Putamen (tissue), 1 donor: ENCODE measurements at regions not wholly inside any gene's neighbourhood (a gene's known extent, or its start where the extent isn't known, plus 50 kb on each side); places are given as distances from the start of the nearest gene placed in this dataset.
"Not testable (repeated sequence)": the region's sequence is repeated elsewhere in the genome, so short reads cannot be mapped to it uniquely, and the experiment has no call there.

Source experiments
- DNase-seq: peaks from one replicate; pipeline ENCODE4 v3.0.0-alpha.2; 2016; ENCODE audit warnings: low spot score

DNA sequence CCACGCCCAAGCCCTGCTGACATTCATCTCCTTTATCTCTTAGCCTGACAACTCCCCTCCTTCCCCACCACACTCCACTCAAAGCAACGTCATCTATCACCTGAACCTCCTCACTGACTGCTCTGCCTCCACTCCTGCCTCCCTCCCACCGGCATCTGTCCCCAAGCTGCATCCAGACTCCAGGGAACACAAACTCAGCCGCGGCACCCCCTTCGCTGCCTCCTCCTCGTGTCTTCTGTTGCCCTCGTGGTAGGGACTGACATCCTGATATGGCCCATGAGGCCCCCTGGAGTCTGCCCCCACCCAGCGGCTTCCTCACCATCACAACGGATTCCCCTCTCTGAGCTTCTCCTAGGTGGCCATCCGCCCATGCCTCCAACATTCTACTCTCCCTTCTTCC is 101.0 kb upstream of the TAS2R1 start:
- no peak for DNase-seq

DNA sequence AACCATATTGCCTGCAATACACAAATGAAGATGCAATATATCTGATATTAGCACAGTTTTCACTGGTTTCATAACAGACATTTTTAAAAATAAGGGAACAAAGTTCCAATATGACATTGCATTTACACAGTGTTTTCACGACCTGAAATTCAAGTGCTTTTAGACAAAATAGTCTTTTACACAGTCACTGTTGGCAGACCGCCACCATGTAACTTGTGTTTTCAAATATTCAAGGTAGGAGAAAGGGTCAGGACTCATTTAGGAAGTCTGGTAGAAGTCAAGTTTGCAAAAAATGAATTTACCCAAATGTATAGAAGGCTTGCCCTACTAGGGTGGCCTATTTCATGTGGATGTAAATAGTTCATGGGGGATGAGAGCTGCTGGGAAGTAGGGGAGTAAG is 98.1 kb upstream of the TAS2R1 start:
- no peak for DNase-seq

DNA sequence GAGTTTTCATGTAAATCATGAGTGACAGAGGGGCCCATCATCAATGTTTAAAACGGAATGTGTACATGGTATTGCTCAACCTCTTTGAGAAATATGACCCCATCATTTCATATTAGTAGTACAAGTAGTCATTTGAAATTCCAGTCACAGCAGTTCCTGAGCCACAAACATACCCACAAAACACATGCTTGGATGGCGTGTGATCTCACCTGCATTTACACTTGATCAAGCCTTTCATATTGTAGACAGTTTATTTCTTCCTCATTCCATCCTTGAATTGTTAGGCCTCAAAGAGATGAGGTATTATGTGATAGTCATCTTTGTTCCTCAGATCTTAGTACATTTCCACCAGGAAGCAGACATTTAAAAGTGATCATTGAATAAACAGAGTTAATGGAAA is 96.8 kb upstream of the TAS2R1 start:
- DNase-seq, result no peak

DNA sequence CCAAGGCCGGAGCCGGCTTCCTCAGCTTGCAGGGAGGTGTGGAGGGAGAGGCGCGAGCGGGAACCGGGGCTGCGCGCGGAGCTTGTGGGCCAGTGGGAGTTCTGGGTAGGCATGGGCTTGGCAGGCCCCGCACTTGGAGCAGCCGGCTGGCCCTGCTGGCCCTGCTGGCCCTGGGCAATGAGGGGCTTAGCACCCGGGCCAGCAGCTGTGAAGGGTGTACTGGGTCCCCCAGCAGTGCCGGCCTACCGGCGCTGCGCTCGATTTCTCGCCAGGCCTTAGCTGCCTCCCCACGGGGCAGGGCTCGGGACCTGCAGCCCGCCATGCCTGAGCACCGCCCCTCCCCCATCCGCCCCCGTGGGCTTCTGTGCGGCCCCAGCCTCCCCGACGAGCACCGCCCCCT is 95.1 kb upstream of the TAS2R1 start:
- not testable (repeated sequence) for DNase-seq

DNA sequence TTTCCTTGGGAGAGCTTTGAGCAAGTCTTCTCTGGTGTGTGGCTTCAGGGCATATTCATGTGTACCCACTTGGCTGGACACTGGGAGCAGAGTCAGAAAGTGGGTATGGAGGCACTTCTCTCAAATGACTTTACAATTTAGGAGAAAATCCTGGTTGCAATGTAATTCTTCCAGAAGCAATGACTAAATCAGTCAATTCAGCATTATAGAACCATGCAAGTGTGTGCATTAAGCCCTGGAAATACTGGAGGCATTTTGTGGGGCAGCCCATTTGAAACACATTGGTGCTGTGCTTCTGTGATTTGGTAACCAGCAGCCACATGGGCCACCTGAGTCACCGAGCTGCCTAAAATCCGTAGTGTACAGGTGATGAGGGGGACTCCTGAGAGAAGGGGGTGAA is 94.6 kb upstream of the TAS2R1 start:
- DNase-seq, result no peak

DNA sequence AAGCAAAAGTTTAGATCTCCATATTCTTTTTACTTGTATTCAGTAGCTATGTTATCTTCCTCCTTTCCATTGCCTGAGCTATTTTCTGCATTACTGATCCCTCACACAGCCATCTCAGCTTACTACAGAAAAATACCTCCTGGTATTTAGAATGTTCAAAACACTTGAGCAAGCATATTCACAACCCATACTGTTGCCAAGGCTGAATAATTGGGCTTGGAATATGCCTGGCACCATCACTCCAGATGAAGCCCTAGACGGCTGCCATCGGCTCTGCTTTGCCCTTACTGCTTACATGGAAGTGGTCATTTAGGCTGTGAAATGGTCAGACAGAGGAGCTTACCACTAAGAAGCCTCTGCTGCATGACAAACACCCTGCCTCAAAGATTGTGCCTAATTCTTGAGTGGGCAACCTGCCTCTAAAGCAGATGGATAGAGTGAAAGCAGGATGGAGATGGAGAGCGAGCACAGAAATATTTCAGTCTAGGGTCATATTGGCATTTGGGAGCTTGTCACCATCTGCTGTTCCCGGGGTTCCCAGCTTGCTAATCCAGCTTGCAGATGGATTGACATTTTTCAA is 92.5 kb upstream of the TAS2R1 start:
- DNase-seq, result no peak

DNA sequence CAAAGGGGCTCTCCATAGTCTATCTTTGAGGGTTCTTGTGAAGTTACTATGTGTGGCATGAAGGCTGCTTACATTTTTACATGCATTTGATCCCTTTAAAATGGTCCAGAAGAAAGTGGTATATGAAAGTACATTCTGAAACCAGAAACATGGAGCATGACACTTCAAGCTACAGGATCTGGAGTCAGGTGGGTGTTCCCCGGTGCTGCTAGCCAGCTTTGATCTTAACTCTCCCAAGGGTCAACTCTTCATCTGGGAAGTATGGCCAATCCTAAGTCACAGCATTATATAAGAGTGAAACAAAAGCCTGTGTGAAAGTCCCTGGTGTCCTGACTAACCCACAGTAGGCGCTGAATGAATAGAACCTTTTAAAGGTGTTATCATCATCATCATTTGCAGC is 91.0 kb upstream of the TAS2R1 start:
- DNase-seq, result no peak

DNA sequence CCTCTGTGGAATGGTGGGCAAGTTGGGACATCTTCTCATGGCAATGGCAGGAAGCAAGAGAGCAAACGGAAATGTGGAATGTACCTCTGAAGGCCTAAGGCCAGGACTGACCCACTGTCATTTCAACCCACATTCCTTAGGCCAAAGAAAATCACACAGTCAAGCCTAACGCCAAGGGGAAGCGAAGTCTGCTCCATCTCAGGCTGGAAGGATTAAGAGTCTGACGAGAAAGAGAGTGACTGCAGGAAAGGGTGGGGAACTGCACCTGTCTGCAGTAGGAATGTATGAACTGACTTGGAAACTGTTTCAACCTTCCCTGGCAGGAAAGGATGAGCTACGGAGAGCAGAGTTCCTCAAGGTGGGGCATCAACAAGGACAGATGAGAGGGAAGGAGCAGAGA is 90.2 kb upstream of the TAS2R1 start:
- DNase-seq, result no peak

DNA sequence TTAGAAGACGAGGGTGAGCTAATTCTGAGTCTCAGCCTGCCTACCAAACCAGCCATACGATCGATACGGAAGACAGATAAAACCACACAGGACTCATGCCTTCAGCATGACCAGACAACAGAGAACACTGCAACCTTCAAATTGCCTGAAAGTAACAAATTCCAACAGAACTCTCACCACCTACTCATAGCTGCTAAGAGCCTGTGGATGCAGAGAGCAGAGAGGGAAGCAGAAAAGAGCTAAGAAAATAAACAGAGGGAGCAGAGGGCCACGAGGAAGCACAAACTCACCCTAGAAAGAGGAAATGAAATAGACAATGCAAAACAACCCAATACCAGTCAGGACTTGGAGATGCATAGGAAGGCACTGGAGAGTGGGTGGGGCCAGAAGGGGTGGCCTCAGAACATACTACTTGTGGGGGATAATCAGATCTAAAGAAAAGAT is 86.7 kb upstream of the TAS2R1 start:
- DNase-seq, result no peak

DNA sequence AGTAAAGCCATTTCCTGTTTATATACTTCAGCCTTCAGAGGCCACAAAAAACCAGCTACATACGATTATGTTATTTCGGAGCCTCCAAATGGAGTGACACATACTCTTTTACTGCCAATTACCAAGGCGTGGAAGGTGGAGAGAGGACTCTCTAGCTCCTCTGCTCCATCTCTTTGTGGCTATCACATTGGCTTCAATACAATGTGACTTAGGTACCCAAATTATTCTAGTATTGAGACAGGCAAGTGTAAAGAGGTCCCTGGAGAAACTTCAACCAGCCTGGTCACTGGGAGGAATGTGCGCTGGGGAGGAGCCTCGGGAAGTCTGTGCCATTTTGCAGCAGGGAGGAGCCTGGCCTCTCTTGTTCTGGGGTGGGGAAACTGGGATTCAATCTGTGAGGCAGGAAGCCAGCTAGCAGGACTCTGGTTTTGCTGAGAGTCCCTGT is 85.8 kb upstream of the TAS2R1 start:
- no peak for DNase-seq

DNA sequence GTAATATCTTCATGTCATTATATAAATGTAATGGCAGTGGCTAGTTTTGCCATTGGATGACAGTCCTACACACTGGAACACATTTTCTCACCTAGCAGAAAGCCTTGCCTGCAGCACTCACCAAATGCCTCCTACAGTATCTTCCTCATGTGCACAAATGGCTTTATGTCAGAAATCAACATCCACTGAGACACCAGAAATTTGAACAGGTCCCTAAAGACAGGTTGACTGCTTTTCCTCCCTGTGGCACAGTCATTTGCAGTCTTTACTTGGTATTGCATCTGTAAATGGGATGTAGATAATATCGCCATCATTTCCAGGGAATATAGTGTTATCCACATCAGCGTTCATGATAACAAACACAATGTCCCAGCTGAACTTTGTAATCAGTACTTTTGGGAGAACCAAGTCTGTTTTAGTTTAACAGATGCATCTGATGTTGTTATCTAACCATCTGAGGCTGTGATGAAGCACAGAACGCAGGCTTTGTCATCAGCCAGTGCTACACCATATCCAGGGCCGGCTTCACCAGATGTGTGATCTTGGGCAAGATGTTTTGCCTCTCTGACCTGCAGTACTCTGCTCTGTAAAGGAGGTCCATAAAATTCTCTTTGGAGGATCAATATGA is 83.9 kb upstream of the TAS2R1 start:
- DNase-seq, result no peak

DNA sequence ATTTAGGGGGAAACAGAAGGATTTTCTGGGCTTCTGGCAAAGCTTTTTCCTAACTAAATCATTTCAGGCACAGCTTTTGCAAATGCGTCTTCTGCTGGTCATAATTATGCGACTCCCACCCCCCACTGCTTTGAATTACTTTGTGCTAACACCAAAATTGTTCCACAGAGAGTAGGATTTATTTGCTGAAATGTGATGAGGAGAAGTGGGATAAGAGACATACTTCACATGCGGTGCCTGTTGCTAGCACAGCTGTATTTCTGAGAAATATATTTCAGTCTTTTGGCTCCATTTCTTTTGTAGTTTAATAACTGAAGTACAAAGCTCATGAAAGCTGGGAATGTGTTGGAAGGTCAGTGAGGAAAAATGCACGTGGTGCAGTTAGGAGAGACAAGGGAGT is 83.2 kb upstream of the TAS2R1 start:
- DNase-seq, result no peak

DNA sequence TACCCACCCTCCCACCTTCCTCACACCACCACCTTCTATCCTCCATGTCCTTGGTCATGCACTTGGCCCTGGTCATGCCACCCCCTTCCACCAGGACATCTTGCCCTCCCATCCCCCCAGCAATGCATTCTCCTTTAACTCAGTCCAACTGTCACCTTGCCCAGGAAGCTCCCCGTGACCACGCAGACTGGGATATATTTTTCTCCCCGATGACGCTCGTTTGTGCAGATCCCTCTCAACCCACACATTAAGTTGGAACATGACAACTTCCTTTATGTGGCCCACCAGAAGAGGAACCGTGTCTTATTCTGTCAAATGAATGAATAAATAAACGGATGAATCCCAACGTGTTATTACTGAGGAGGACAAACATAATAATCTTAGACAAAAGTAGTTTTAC is 82.8 kb upstream of the TAS2R1 start:
- DNase-seq, result no peak

DNA sequence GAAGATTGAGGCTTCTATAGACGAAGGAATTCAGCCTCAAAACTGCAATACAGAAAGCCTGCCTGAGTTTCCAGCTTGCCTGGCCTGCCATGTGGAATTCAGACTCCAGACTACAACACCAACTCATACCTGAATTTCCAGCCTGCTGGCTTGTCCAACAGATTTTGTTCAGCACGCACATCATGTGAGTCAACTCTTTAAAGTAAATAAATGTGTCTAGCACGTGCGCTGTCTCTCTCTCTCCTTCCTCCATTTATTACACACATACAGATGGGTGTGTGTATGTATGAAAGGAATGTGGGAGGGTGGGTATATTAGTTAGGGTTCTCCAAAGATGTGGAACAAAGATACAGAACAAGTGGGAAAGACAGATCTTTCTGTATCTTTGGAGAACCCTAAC is 82.4 kb upstream of the TAS2R1 start:
- DNase-seq, result no peak

DNA sequence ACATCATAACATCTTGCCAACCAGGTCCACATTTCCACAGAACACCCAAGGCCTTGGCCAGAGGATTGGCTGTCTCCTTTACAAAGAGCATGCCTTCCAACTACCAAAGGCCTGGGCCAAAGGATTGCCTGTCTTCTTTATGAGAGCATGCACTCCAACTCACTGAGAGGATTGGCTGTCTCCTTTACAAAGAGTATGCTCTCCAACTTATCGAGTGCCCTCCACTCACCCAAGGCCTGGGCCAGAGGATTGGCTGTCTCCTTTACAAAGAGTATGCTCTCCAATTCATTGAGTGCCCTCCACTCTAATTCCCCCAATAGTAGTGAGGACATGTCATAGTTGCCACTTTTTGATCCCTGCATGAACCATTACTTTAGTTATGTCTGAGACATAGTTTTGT is 79.9 kb upstream of the TAS2R1 start:
- DNase-seq, result no peak

DNA sequence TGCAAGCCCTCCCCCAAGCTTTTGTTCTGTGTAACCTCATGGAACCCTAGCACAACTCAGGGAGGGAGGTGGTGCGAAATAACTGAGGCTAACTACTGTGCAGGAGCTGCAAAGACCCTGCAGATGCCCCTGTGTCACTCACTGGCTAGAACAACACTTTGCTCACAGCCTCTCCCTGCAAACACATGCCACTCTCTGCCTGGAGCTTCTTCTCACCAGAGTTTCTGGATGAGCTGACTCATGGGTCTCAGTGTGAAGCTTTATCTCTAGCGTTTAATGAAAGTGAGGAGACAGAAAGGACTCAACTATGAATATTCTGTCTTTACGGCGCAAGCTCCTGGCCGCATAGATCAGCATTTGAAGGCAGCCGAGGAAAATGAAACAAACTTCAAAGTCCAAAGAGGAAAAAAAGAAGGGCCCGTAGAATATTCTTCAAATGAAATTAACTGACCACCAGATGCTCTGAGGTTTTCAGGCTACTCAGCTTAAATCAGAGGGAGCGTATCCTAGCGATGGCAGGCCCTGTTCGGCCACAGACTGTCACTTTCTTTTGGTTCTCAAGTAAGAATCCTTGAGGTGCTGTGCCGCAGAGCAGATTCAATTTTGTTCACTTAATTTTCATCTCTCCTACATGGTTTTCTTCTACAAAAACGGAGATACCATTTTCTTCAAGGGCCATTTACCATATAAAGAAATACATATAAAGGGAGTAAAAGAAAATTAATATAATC is 77.7 kb upstream of the TAS2R1 start:
- no peak for DNase-seq

DNA sequence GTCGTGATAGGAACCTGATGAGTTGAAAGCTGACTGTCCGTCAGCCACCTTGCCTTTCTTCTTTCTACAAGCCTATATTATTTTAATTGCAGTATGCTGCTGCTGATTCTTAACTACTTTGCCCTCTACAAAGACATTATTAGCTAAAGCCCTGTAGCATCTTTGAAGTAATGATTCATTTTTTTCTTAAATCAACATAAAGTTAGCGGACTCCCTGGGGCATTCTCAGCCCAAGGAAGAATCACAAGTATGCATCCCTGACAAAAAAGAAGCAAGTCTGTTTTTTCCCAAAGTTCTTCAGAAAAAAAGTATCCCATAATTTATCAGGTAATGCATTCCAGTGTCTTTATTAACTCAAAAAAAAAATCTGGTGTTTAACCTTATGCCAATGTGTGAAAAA is 69.5 kb upstream of the TAS2R1 start:
- no peak for DNase-seq

DNA sequence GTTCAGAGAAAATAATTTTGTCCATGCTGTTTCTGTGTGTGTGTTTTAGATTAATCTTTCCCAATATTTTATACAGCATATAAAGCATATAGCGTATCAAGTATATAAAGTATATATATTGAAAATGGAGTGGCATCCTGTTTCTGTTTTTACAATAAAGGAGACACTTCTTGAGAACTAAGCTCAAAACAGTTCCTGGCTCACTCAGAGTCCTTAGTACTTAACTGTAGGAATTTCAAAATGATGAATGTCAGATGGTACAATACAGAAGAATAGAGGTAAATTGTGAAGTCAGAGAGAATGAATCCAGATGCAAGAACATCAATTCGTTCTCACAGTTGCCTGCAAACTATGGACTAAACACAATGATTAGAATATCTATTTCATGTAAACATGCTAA is 68.7 kb upstream of the TAS2R1 start:
- DNase-seq, result no peak

DNA sequence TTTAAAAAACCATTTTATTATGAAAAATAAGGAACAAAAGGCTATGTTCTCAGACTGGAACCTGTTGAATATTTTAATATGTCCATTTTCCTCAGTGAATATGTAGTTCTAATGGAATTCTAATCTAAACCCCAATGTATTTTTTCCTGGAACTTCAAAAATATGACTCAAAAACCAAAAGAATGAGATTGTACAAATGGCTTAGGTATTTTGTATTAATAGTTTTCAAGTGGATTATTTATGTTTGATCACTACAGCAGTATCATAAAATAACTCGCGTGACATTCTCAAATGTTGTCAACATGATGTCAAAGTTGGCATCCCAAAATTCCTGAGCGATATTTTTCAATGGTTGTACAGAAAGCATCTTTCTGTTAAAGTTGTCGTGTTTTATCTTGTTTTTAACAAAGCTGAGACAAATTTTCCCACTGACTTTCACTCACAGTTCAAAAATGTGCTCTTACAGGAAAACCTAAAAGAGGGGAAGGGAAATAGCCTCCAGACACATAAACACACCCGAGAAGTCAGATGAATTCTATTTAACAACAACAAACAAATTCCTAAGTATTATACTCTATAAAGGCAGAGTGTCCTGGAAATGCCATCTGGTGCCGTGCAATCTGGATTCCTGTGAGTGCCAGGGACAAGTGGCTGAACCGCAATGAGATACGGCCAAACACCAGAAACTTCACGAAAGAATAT is 68.1 kb upstream of the TAS2R1 start:
- no peak for DNase-seq

DNA sequence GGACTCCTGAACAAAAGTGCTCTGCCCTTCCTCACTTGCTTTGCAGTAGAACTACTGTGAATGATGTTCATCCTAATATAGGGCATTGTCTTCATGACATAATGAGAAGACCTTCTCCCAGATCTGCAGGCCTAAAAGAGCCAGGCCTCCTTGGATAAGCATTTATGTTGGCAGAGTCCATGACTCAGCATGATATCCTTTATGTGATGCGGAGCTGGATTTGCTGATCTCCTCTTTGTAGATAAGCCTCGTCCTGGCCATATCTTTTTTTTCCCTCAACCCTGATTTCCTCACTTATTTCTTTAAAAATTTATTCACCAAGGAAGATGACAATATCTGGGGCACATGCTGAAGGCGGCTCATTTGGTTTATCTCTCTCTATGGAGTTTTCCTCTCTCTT is 62.4 kb upstream of the TAS2R1 start:
- DNase-seq, result no peak

DNA sequence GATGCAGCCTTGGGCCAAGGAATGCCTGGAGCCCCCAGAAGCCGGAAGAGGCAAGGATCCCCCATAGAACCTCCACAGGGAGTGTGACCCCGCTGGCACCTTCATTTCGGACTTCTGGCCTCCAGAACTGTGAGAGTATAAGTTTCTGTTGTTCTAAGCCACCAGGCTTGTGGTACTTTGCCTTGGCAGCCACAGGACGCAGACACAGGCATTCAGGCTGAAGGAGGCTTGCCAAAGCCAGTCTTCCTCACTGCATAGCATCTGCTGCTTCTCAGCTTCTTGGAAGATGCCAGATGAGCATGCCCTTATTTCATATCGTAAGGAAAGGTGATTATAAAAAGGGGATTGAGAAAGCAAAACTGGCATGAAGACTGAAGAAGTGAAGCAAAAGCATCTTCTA is 61.1 kb upstream of the TAS2R1 start:
- no peak for DNase-seq

DNA sequence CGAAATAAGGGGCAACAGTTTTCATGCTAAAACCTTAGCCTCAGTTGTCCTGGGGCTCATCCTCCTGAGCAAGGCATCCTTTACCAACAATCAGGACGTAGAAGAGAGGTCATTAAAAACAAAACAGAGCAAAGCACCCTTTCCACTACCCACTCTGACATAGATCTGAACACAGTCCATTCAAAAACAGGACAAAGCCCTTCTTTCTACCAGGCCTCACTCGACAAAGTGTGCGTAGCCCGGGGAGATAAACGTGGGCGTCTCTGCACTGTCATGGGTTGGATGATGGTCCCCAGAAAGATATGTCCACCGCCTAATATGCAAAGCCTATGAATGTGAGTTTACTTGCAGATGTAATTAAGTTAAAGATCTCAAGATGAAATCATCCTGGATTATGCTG is 60.6 kb upstream of the TAS2R1 start:
- DNase-seq, result no peak

DNA sequence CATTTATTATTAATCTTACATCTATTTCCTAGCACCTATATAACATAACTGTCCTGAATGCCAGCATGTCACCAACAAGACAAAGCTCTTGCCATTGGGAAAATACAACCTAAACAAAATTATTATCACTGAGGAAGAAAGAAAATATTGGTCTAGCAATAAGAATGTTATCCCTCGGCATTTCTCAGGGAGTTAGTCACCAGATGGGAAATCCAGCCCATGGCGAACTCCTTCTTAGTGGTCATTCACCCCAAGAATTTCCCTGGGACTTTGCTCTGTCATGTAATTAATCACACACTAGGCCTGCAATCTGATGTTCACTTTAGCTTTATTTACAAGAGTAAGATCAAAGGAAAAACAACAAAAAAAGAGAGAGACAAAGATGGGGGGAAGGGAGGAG is 56.1 kb upstream of the TAS2R1 start:
- DNase-seq, result no peak
